Lower leg skin (tissue), 3 donors: ENCODE measurements at regions not wholly inside any gene's neighbourhood (a gene's known extent, or its start where the extent isn't known, plus 50 kb on each side); places are given as distances from the start of the nearest gene placed in this dataset.

Experiments
- POLR2A ChIP-seq, 2 donors: fragments of 450-650 bp; IDR thresholded peaks; one replicate each; pipeline ENCODE4 v1.6.1; 2016 to 2017; ENCODE audit warnings: antibody characterized with exemption in 2 of 2, mild to moderate bottlenecking in 1 of 2, moderate library complexity in 1 of 2
- TF ChIP-seq, protein P1 (sequence below), 3 donors: fragments of 450-650 bp; IDR thresholded peaks; one replicate each; pipeline ENCODE4 v1.5.1; 2016; ENCODE audit warnings: antibody characterized with exemption in 3 of 3, mild to moderate bottlenecking in 3 of 3, moderate library complexity in 2 of 3

DNA sequence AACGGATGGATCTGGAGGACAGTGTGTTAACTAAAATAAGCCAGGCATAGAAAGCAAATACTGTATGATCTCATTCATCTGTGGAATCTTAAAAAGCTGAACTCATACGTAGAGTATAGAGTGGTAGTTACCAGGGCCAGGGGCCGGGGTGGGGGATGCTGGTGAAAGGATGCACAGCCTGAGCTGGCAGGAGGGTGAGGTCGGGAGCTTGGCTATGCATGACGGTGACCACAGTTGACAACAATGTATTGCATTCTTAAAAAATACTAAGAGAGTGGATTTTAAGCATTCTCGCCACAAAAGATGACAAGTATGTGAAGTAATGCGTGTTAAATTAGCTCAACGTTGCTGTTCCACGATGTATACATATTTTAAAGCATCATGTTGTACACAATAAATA lies 351.3 kb downstream of the TMEM121 start:
- TF ChIP-seq, protein P1, sequence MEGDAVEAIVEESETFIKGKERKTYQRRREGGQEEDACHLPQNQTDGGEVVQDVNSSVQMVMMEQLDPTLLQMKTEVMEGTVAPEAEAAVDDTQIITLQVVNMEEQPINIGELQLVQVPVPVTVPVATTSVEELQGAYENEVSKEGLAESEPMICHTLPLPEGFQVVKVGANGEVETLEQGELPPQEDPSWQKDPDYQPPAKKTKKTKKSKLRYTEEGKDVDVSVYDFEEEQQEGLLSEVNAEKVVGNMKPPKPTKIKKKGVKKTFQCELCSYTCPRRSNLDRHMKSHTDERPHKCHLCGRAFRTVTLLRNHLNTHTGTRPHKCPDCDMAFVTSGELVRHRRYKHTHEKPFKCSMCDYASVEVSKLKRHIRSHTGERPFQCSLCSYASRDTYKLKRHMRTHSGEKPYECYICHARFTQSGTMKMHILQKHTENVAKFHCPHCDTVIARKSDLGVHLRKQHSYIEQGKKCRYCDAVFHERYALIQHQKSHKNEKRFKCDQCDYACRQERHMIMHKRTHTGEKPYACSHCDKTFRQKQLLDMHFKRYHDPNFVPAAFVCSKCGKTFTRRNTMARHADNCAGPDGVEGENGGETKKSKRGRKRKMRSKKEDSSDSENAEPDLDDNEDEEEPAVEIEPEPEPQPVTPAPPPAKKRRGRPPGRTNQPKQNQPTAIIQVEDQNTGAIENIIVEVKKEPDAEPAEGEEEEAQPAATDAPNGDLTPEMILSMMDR (IDR thresholded peaks at IDR 0.05): no peak
- TF ChIP-seq POLR2A (IDR thresholded peaks at IDR 0.05): no peak
